Liver (tissue), 3 donors: ENCODE measurements at regions not wholly inside any gene's neighbourhood (a gene's known extent, or its start where the extent isn't known, plus 50 kb on each side); places are given as distances from the start of the nearest gene placed in this dataset.

Experiments
- FOXA1 ChIP-seq: IDR thresholded peaks from 2 replicates; pipeline ENCODE4 v1.6.1; 2016; ENCODE audit warnings: antibody characterized with exemption
- FOXA2 ChIP-seq: IDR thresholded peaks from 2 replicates; pipeline ENCODE4 v1.6.1; 2016; ENCODE audit warnings: antibody characterized with exemption
- GABPA ChIP-seq, 2 donors: IDR thresholded peaks in 1 of 2; conservative IDR thresholded peaks in 1 of 2; 2 replicates each; pipeline ENCODE4 v1.6.1; 2016; ENCODE audit warnings: antibody characterized with exemption in 2 of 2, mild to moderate bottlenecking in 1 of 2, moderate library complexity in 1 of 2
- RAD21 ChIP-seq, 2 donors: IDR thresholded peaks; 2 replicates each; pipeline ENCODE4 v1.6.1; 2016; ENCODE audit warnings: antibody characterized with exemption in 2 of 2, mild to moderate bottlenecking in 2 of 2
- TAF1 ChIP-seq: conservative IDR thresholded peaks from 2 replicates; pipeline ENCODE4 v1.6.1; 2016; ENCODE audit warnings: antibody characterized with exemption, mild to moderate bottlenecking
- YY1 ChIP-seq: IDR thresholded peaks from 2 replicates; pipeline ENCODE4 v1.6.1; 2016; ENCODE audit warnings: antibody characterized with exemption, mild to moderate bottlenecking
- TF ChIP-seq, protein P1 (sequence below): fragments of 150-350 bp; IDR thresholded peaks from 2 replicates; pipeline ENCODE4 v1.5.1; 2017; ENCODE audit warnings: improper control_type of control experiment, low read depth, low read length; ENCODE audit not compliant: missing input control
- TF ChIP-seq, protein P2 (sequence below): IDR thresholded peaks from 2 replicates; pipeline ENCODE4 v1.6.1; 2016; ENCODE audit warnings: antibody characterized with exemption, mild to moderate bottlenecking
- TF ChIP-seq, protein P3 (sequence below): IDR thresholded peaks from 2 replicates; pipeline ENCODE4 v1.6.1; 2016; ENCODE audit warnings: antibody characterized with exemption
- TF ChIP-seq, protein P4 (sequence below): IDR thresholded peaks from 2 replicates; pipeline ENCODE4 v1.6.1; 2016; ENCODE audit warnings: antibody characterized with exemption
- TF ChIP-seq, protein P5 (sequence below): IDR thresholded peaks from 2 replicates; pipeline ENCODE4 v1.6.1; 2016; ENCODE audit warnings: antibody characterized with exemption
- donor health status: healthy.
- donor health status: healthy.

DNA sequence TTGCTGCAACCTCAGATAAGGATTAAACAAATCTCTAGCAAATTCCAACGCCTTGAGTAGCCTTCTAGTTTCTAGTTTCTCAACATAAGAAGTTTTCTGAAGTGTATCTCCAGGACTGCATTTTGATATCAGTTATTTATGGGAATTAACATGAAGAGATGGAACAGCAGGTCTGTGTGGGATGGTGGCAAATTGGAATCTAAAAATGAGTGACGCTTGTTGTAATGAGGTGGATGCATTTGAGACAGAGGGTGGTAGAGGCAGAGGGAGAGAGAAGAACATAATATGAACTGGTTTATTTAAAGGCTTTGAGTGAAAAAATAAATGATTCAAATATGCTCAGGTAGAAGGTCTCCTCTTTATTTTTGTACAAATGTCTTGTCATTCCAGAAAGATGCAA is 446.8 kb upstream of the GCFC2 start:
- TF ChIP-seq, protein P1, sequence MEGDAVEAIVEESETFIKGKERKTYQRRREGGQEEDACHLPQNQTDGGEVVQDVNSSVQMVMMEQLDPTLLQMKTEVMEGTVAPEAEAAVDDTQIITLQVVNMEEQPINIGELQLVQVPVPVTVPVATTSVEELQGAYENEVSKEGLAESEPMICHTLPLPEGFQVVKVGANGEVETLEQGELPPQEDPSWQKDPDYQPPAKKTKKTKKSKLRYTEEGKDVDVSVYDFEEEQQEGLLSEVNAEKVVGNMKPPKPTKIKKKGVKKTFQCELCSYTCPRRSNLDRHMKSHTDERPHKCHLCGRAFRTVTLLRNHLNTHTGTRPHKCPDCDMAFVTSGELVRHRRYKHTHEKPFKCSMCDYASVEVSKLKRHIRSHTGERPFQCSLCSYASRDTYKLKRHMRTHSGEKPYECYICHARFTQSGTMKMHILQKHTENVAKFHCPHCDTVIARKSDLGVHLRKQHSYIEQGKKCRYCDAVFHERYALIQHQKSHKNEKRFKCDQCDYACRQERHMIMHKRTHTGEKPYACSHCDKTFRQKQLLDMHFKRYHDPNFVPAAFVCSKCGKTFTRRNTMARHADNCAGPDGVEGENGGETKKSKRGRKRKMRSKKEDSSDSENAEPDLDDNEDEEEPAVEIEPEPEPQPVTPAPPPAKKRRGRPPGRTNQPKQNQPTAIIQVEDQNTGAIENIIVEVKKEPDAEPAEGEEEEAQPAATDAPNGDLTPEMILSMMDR = no peak
- TF ChIP-seq, protein P2, sequence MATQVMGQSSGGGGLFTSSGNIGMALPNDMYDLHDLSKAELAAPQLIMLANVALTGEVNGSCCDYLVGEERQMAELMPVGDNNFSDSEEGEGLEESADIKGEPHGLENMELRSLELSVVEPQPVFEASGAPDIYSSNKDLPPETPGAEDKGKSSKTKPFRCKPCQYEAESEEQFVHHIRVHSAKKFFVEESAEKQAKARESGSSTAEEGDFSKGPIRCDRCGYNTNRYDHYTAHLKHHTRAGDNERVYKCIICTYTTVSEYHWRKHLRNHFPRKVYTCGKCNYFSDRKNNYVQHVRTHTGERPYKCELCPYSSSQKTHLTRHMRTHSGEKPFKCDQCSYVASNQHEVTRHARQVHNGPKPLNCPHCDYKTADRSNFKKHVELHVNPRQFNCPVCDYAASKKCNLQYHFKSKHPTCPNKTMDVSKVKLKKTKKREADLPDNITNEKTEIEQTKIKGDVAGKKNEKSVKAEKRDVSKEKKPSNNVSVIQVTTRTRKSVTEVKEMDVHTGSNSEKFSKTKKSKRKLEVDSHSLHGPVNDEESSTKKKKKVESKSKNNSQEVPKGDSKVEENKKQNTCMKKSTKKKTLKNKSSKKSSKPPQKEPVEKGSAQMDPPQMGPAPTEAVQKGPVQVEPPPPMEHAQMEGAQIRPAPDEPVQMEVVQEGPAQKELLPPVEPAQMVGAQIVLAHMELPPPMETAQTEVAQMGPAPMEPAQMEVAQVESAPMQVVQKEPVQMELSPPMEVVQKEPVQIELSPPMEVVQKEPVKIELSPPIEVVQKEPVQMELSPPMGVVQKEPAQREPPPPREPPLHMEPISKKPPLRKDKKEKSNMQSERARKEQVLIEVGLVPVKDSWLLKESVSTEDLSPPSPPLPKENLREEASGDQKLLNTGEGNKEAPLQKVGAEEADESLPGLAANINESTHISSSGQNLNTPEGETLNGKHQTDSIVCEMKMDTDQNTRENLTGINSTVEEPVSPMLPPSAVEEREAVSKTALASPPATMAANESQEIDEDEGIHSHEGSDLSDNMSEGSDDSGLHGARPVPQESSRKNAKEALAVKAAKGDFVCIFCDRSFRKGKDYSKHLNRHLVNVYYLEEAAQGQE = no peak
- TF ChIP-seq GABPA (IDR thresholded peaks at IDR 0.05 in 1 of 2, conservative IDR thresholded peaks at IDR 0.05 in 1 of 2) (no peak), TAF1 (no peak), YY1 (no peak), RAD21 (IDR thresholded peaks at IDR 0.05) (no peak), FOXA1 (no peak), FOXA2 (no peak)
- TF ChIP-seq, protein P3, sequence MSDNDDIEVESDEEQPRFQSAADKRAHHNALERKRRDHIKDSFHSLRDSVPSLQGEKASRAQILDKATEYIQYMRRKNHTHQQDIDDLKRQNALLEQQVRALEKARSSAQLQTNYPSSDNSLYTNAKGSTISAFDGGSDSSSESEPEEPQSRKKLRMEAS = no peak
- TF ChIP-seq, protein P4, sequence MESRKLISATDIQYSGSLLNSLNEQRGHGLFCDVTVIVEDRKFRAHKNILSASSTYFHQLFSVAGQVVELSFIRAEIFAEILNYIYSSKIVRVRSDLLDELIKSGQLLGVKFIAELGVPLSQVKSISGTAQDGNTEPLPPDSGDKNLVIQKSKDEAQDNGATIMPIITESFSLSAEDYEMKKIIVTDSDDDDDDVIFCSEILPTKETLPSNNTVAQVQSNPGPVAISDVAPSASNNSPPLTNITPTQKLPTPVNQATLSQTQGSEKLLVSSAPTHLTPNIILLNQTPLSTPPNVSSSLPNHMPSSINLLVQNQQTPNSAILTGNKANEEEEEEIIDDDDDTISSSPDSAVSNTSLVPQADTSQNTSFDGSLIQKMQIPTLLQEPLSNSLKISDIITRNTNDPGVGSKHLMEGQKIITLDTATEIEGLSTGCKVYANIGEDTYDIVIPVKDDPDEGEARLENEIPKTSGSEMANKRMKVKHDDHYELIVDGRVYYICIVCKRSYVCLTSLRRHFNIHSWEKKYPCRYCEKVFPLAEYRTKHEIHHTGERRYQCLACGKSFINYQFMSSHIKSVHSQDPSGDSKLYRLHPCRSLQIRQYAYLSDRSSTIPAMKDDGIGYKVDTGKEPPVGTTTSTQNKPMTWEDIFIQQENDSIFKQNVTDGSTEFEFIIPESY = no peak
- TF ChIP-seq, protein P5, sequence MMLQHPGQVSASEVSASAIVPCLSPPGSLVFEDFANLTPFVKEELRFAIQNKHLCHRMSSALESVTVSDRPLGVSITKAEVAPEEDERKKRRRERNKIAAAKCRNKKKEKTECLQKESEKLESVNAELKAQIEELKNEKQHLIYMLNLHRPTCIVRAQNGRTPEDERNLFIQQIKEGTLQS = no peak
